Upper lobe of left lung (tissue), 4 donors: ENCODE measurements at regions not wholly inside any gene's neighbourhood (a gene's known extent, or its start where the extent isn't known, plus 50 kb on each side); places are given as distances from the start of the nearest gene placed in this dataset.

Experiments
- POLR2A ChIP-seq, 4 donors: fragments of 450-650 bp; IDR thresholded peaks; one replicate each; pipeline ENCODE4 v1.5.1; 2016 to 2017; ENCODE audit warnings: antibody characterized with exemption in 4 of 4, mild to moderate bottlenecking in 2 of 4
- TF ChIP-seq, protein P1 (sequence below), 6 experiments: fragments of 450-650 bp in 4 of 6; fragments of 200-600 bp in 2 of 6; sonication (generic) in 2 of 6; IDR thresholded peaks; one replicate each; pipeline ENCODE4 v1.5.1; 2016 to 2019; ENCODE audit warnings: antibody characterized with exemption in 6 of 6

DNA sequence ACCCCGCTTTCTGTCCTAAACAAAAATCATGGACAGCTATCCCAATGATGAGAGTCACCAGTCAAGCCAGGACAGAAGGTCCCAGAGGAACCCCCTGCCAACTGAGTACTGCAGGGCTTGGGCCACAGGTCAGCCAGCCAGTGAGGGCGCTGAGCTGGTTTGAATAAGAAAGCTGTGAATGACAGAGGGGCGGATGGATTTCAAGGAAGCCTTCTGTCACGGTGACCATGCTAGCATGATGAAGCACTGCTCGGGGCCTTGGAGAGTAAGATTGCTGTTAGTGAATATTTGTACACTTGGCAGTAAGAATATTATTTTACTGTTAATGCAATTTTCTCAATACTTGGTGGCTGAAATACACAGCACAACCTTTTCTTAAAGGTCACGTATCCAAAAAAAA, 734.0 kb upstream of the NR2F2 start:
- TF ChIP-seq, protein P1, sequence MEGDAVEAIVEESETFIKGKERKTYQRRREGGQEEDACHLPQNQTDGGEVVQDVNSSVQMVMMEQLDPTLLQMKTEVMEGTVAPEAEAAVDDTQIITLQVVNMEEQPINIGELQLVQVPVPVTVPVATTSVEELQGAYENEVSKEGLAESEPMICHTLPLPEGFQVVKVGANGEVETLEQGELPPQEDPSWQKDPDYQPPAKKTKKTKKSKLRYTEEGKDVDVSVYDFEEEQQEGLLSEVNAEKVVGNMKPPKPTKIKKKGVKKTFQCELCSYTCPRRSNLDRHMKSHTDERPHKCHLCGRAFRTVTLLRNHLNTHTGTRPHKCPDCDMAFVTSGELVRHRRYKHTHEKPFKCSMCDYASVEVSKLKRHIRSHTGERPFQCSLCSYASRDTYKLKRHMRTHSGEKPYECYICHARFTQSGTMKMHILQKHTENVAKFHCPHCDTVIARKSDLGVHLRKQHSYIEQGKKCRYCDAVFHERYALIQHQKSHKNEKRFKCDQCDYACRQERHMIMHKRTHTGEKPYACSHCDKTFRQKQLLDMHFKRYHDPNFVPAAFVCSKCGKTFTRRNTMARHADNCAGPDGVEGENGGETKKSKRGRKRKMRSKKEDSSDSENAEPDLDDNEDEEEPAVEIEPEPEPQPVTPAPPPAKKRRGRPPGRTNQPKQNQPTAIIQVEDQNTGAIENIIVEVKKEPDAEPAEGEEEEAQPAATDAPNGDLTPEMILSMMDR (IDR thresholded peaks at IDR 0.05), result no peak
- no peak for TF ChIP-seq POLR2A (IDR thresholded peaks at IDR 0.05)
